ENCODE measurements at regions not wholly inside any gene's neighbourhood (a gene's known extent, or its start where the extent isn't known, plus 50 kb on each side); places are given as distances from the start of the nearest gene placed in this dataset.

GRCh38 chr1:90336552-90337324 lies 341.8 kb downstream of the ZNF326 start:
- H3K36me3 ChIP-seq, result no peaks in the 10 kb centered on the region
- WGBS, 2 donors, result 80 to 93% methylated on average over 8 of the region's 8 CpGs
- H3K27ac ChIP-seq, result no peak overlapping the region
- no peaks in the 10 kb centered on the region for H3K27me3 ChIP-seq
- no peak for DNase-seq
- H3K4me1 ChIP-seq, result no peaks in the 10 kb centered on the region
- TF ChIP-seq POLR2A (IDR thresholded peaks at IDR 0.05) (no peak), EP300 (IDR thresholded peaks at IDR 0.05) (no peak)
- H3K4me3 ChIP-seq, result no peak overlapping the region
- peaks cover 0 to 3% (median 0%) of the 10 kb centered on the region in 4 donors for H3K9me3 ChIP-seq
- intact Hi-C loops (cut with DNase I), result no loop called here

GRCh38 chr1:90335558-90335957 lies 340.6 kb downstream of the ZNF326 start:
- 84 to 85% methylated on average over 3 of the region's 3 CpGs for WGBS, 2 donors

DNA sequence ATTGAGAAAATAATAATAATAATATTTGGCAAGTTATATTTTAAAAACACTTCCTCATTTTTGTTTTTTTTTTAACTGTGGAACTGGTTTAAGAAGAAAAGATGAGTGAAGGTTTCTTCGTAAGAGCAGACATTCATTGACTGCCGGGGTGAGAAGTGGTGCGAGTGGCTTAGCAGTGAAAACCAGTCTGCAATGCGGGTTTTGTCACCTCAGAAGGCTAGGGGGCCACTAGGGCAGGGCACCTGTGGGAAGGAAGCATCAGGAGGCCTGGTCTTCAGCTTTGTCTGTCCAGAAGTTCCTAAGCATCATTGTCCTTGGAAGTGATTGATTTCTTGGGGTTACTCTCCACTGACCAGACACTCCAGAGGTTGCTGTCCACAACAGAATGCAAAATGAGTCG lies 339.2 kb downstream of the ZNF326 start:
- H3K9me3 ChIP-seq, result peaks cover 0 to 2% (median 0%) of the 10 kb centered on the region in 4 donors
- no peak for DNase-seq
- H3K4me3 ChIP-seq, result no peak overlapping the region
- intact Hi-C loops (cut with DNase I), result no loop called here
- TF ChIP-seq EP300 (IDR thresholded peaks at IDR 0.05) (no peak), POLR2AphosphoS5 (IDR thresholded peaks at IDR 0.05) (no peak), POLR2A (IDR thresholded peaks at IDR 0.05) (no peak), CTCF (IDR thresholded peaks at IDR 0.05) (no peak)
- H3K27me3 ChIP-seq, result no peaks in the 10 kb centered on the region
- no peaks in the 10 kb centered on the region for H3K4me1 ChIP-seq
- WGBS, 2 donors, result 88 to 91% methylated on average over 5 of the region's 5 CpGs
- H3K36me3 ChIP-seq, result no peaks in the 10 kb centered on the region
- no peak overlapping the region for H3K27ac ChIP-seq

More at GRCh38 chr1:90335558-90335957, 340.6 kb downstream of the ZNF326 start:
- no peak for TF ChIP-seq POLR2A (IDR thresholded peaks at IDR 0.05)
- no peak for TF ChIP-seq CTCF (IDR thresholded peaks at IDR 0.05)
- no peak for TF ChIP-seq EP300 (IDR thresholded peaks at IDR 0.05)
- no peak for TF ChIP-seq POLR2AphosphoS5 (IDR thresholded peaks at IDR 0.05)
- Histone ChIP-seq H3K27me3 (no peaks in the 10 kb centered on the region), H3K4me1 (no peaks in the 10 kb centered on the region), H3K27ac (no peak overlapping the region), H3K4me3 (no peak overlapping the region), H3K36me3 (no peaks in the 10 kb centered on the region), H3K9me3 (peaks cover 0 to 3% (median 0%) of the 10 kb centered on the region in 4 donors)
- DNase-seq, result no peak
- intact Hi-C loops (cut with DNase I), result no loop called here

GRCh38 chr1:90325168-90325567 lies 330.3 kb downstream of the ZNF326 start:
- no peak overlapping the region for H3K4me3 ChIP-seq
- DNase-seq, result no peak
- intact Hi-C loops (cut with DNase I), result no loop called here
- no peaks in the 10 kb centered on the region for H3K27me3 ChIP-seq
- H3K9me3 ChIP-seq, result no peaks in the 10 kb centered on the region
- H3K36me3 ChIP-seq, result no peaks in the 10 kb centered on the region
- 40 to 80% methylated on average over 3 of the region's 3 CpGs for WGBS, 2 donors
- no peaks in the 10 kb centered on the region for H3K4me1 ChIP-seq
- TF ChIP-seq POLR2AphosphoS5 (IDR thresholded peaks at IDR 0.05), result no peak
- TF ChIP-seq EP300 (IDR thresholded peaks at IDR 0.05), result no peak
- H3K27ac ChIP-seq, result no peak overlapping the region

DNA sequence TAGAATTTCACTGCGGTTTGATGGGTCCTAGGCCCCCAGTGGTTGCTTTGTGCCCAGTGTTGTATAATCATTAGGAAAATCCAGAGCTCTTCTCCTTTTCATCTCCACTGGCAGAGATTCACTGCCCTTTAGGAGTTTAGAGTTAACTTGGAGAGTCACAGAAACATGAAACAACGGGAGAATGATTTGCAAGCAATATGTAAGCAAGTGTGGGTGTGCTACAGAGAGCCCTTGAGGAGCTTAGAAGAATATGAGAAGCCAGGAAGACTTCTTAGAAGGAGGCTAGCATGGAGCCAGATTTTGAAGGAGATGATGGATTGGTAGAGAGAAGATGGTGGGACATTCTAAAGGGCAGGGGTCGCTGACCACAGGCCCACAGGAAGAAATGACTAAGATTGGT lies 327.3 kb downstream of the ZNF326 start:
- 82% methylated on average over 3 of the region's 3 CpGs for WGBS, 2 donors
- Histone ChIP-seq H3K27me3 (no peaks in the 10 kb centered on the region), H3K4me1 (no peaks in the 10 kb centered on the region), H3K36me3 (no peaks in the 10 kb centered on the region), H3K4me3 (no peak overlapping the region), H3K9me3 (no peaks in the 10 kb centered on the region), H3K27ac (no peak overlapping the region)
- DNase-seq, result no peak
- no peak for TF ChIP-seq CTCF (IDR thresholded peaks at IDR 0.05)
- intact Hi-C loops (cut with DNase I), result no loop called here

DNA sequence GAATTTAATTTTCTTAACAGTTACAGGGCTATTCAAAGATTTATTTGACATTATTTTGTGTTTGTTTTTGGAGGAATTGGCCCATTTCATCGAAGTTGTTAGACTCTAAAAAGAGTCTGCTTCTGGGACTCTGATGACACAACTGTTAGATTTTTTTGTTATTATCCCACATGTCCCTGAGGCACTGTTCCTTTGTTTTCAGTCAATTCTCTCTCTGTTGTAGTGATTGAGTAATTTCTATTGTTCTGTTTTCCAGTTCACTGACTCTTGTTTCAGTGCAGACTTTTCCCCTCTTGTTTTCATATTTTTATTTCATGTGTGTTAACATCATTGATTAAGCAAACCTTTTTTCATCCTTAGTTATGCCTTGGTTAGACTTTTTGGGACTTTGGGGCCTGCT lies 325.0 kb downstream of the ZNF326 start:
- intact Hi-C loops (cut with DNase I), result no loop called here
- no peak overlapping the region for H3K4me3 ChIP-seq
- TF ChIP-seq POLR2AphosphoS5 (IDR thresholded peaks at IDR 0.05), result no peak
- TF ChIP-seq POLR2A (IDR thresholded peaks at IDR 0.05), result no peak
- TF ChIP-seq EP300 (IDR thresholded peaks at IDR 0.05), result no peak
- TF ChIP-seq CTCF (IDR thresholded peaks at IDR 0.05), result no peak
- DNase-seq, result no peak
- H3K4me1 ChIP-seq, result no peaks in the 10 kb centered on the region
- H3K9me3 ChIP-seq, result no peaks in the 10 kb centered on the region
- H3K36me3 ChIP-seq, result no peaks in the 10 kb centered on the region
- H3K27me3 ChIP-seq, result no peaks in the 10 kb centered on the region
- no peak overlapping the region for H3K27ac ChIP-seq
- 72 to 85% methylated on average over 1 of the region's 1 CpG for WGBS, 2 donors

Data from sigmoid colon (tissue), 6 donors.